CD14-positive monocyte (primary cell): ENCODE measurements at regions not wholly inside any gene's neighbourhood (a gene's known extent, or its start where the extent isn't known, plus 50 kb on each side); places are given as distances from the start of the nearest gene placed in this dataset.

Experiments used
- DNase-seq, 3 donors: peaks; one replicate each; pipeline ENCODE4 v3.0.0-alpha.2; 2011 to 2022
- H2AFZ ChIP-seq: 2 replicates; pipeline ENCODE4 v1.6.0; 2012; ENCODE audit warnings: mild to moderate bottlenecking, low read depth, low read length, inconsistent platforms; ENCODE audit not compliant: insufficient read depth, poor library complexity, severe bottlenecking
- H3K27ac ChIP-seq, 2 donors: 1 replicate in 1 of 2; 2 replicates in 1 of 2; pipeline ENCODE4 v1.5.1; 2012 to 2013; ENCODE audit warnings: low read length in 2 of 2, control low read depth in 1 of 2, inconsistent platforms in 1 of 2, low read depth in 1 of 2, mild to moderate bottlenecking in 1 of 2
- H3K27me3 ChIP-seq, 2 donors: one replicate each; pipeline versions ENCODE4 v1.6.0 to v1.6.1; 2011 to 2013; ENCODE audit warnings: low read length in 2 of 2; ENCODE audit not compliant: control insufficient read depth in 2 of 2, insufficient read depth in 2 of 2
- H3K36me3 ChIP-seq, 2 donors: replicated peaks in 1 of 2; 1 replicate in 1 of 2; 2 replicates in 1 of 2; pipeline versions ENCODE4 v1.5.1 to v1.6.1; 2012 to 2013; ENCODE audit warnings: low read length in 2 of 2, control low read depth in 1 of 2, inconsistent platforms in 1 of 2, mild to moderate bottlenecking in 1 of 2; ENCODE audit not compliant: insufficient read depth in 2 of 2, control insufficient read depth in 1 of 2
- H3K4me1 ChIP-seq, 2 donors: 1 replicate in 1 of 2; 2 replicates in 1 of 2; pipeline versions ENCODE4 v1.5.1 to v1.6.1; 2012 to 2013; ENCODE audit warnings: low read length in 2 of 2, control low read depth in 1 of 2, inconsistent platforms in 1 of 2, mild to moderate bottlenecking in 1 of 2, moderate library complexity in 1 of 2; ENCODE audit not compliant: insufficient read depth in 2 of 2, control insufficient read depth in 1 of 2
- H3K4me2 ChIP-seq: replicated peaks from 2 replicates; pipeline ENCODE3; 2012; ENCODE audit warnings: low read length, moderate library complexity, mild to moderate bottlenecking; ENCODE audit not compliant: poor library complexity, severe bottlenecking; ENCODE audit errors: extremely low read depth
- H3K4me3 ChIP-seq, 3 experiments: fragments of 200-600 bp in 1 of 3; sonication (generic) in 1 of 3; replicated peaks in 1 of 3; 1 replicate in 2 of 3; 2 replicates in 1 of 3; pipeline ENCODE4 v1.5.1; 2011 to 2013; ENCODE audit warnings: low read length in 3 of 3, mild to moderate bottlenecking in 3 of 3, control low read depth in 2 of 3, low read depth in 2 of 3, inconsistent platforms in 1 of 3, moderate library complexity in 1 of 3
- H3K79me2 ChIP-seq: 2 replicates; pipeline ENCODE4 v1.6.0; 2012; ENCODE audit warnings: mild to moderate bottlenecking, control low read depth, inconsistent platforms, low read length, moderate library complexity; ENCODE audit not compliant: insufficient read depth
- H3K9ac ChIP-seq: 2 replicates; pipeline ENCODE4 v1.6.0; 2017; ENCODE audit warnings: low read length, mild to moderate bottlenecking; ENCODE audit not compliant: insufficient read depth, poor library complexity, severe bottlenecking
- H3K9me3 ChIP-seq, 2 donors: replicated peaks in 1 of 2; 1 replicate in 1 of 2; 2 replicates in 1 of 2; pipeline versions ENCODE4 v1.5.1 to v1.6.1; 2012 to 2013; ENCODE audit warnings: low read length in 2 of 2, control low read depth in 1 of 2; ENCODE audit not compliant: control insufficient read depth in 1 of 2, insufficient read depth in 1 of 2
- H4K20me1 ChIP-seq: 2 replicates; pipeline ENCODE4 v1.6.0; 2012; ENCODE audit warnings: mild to moderate bottlenecking, low read length, control low read depth, moderate library complexity; ENCODE audit not compliant: insufficient read depth
- H3K27ac Mint-ChIP-seq, 7 donors: one replicate each; pipeline ENCODE4 v1.8.0; 2020; ENCODE audit warnings: mild to moderate bottlenecking in 7 of 7, mixed read lengths in 7 of 7, moderate library complexity in 6 of 7, inconsistent platforms in 2 of 7
- H3K27me3 Mint-ChIP-seq, 3 donors: one replicate each; pipeline ENCODE4 v1.8.0; 2021 to 2022; ENCODE audit warnings: low read depth in 3 of 3, mild to moderate bottlenecking in 3 of 3, mixed read lengths in 3 of 3, moderate library complexity in 3 of 3, inconsistent platforms in 1 of 3
- H3K36me3 Mint-ChIP-seq, 2 donors: one replicate each; pipeline ENCODE4 v1.8.0; 2020; ENCODE audit warnings: mixed read lengths in 2 of 2, inconsistent platforms in 1 of 2, mild to moderate bottlenecking in 1 of 2
- H3K4me1 Mint-ChIP-seq: one replicate; pipeline ENCODE4 v1.8.0; 2020; ENCODE audit warnings: mild to moderate bottlenecking, mixed read lengths
- H3K4me3 Mint-ChIP-seq, 2 donors: one replicate each; pipeline ENCODE4 v1.8.0; 2020; ENCODE audit warnings: mild to moderate bottlenecking in 2 of 2, mixed read lengths in 2 of 2, moderate library complexity in 1 of 2
- H3K9me3 Mint-ChIP-seq, 7 donors: one replicate each; pipeline ENCODE4 v1.8.0; 2020 to 2022; ENCODE audit warnings: mixed read lengths in 7 of 7, mild to moderate bottlenecking in 6 of 7, moderate library complexity in 6 of 7, inconsistent platforms in 2 of 7
- WGBS: methylation state at CpG from one replicate; pipeline ENCODE4 v1.1.5; 2013; ENCODE audit warnings: missing lambda C conversion rate; ENCODE audit not compliant: insufficient coverage; 5-methylcytosine and 5-hydroxymethylcytosine counted together
- intact Hi-C, 2 donors: fragments of 100-400 bp; cut with micrococcal nuclease; formaldehyde crosslinking; loops; one replicate each; pipeline versions ENCODE4 v1.15.0 to v1.15.1; 2023
- TF ChIP-seq, protein P1 (sequence below): fragments of 200-600 bp; IDR thresholded peaks from one replicate; pipeline ENCODE4 v1.8.0; 2022; ENCODE audit warnings: antibody characterized with exemption, mild to moderate bottlenecking

DNA sequence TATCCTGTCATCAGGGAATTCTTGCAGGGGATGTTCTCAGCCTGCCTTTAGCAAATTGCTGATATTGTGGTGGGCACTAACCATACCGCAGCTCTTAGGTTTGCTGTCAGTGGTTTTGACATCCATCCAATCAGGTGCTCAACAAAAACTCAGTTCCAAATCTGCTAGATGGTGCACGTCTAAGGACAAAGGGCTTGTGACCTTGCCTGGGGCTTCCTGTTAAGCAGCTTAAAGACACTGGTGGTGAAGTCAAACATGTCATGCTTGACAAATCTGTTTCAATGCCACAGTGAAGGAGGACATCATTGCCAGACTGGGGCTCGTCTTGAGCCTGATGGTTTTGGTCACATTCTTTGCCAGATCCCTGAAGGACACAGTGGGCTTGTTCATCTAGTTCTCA is 179.8 kb upstream of the NOX3 start:
- TF ChIP-seq, protein P1, sequence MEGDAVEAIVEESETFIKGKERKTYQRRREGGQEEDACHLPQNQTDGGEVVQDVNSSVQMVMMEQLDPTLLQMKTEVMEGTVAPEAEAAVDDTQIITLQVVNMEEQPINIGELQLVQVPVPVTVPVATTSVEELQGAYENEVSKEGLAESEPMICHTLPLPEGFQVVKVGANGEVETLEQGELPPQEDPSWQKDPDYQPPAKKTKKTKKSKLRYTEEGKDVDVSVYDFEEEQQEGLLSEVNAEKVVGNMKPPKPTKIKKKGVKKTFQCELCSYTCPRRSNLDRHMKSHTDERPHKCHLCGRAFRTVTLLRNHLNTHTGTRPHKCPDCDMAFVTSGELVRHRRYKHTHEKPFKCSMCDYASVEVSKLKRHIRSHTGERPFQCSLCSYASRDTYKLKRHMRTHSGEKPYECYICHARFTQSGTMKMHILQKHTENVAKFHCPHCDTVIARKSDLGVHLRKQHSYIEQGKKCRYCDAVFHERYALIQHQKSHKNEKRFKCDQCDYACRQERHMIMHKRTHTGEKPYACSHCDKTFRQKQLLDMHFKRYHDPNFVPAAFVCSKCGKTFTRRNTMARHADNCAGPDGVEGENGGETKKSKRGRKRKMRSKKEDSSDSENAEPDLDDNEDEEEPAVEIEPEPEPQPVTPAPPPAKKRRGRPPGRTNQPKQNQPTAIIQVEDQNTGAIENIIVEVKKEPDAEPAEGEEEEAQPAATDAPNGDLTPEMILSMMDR = no peak
- Mint-ChIP-seq H3K9me3 (peaks cover 5 to 27% (median 22%) of the 10 kb centered on the region in 7 donors), H3K27ac (no peak overlapping the region), H3K27me3 (peaks cover 0 to 2% (median 0%) of the 10 kb centered on the region in 3 donors), H3K36me3 (no peaks in the 10 kb centered on the region), H3K4me3 (no peak overlapping the region), H3K4me1 (no peaks in the 10 kb centered on the region)
- no peaks in the 10 kb centered on the region for H3K79me2 ChIP-seq
- no peaks in the 10 kb centered on the region for H3K36me3 ChIP-seq
- H3K4me3 ChIP-seq = no peak overlapping the region
- H3K9me3 ChIP-seq = peaks cover 6 to 26% of the 10 kb centered on the region in 2 donors
- H3K27me3 ChIP-seq = no peaks in the 10 kb centered on the region
- no peak overlapping the region for H3K27ac ChIP-seq
- intact Hi-C loops = no loop called here
- 97% methylated on average over 3 of the region's 3 CpGs for WGBS
- no peak overlapping the region for H3K9ac ChIP-seq
- no peak for DNase-seq
- no peak overlapping the region for H3K4me2 ChIP-seq
- H4K20me1 ChIP-seq = no peaks in the 10 kb centered on the region
- H3K4me1 ChIP-seq = no peaks in the 10 kb centered on the region
- H2AFZ ChIP-seq = no peak overlapping the region

DNA sequence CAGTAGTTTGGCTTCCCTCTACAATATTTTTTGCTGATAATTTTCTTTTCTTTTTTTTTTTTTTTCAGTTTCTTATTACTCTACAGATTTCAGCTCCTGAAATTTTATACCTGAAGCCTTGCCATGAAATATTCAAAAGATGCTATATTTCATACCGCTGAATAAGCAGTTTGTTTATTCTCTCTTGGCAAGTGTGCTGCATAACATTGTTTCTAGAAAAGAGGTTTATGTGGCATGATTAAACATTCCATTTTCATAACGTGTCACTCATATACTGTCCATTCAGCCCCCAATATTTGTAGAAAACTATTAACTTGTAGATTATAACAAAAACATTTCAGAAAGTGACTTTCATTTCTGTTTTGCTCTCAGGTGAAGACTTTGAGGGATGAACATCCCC is 174.4 kb upstream of the NOX3 start:
- intact Hi-C loops = no loop called here
- Histone ChIP-seq H3K4me1 (no peaks in the 10 kb centered on the region), H3K9ac (no peak overlapping the region), H3K4me2 (no peak overlapping the region), H3K4me3 (no peak overlapping the region), H3K27me3 (no peaks in the 10 kb centered on the region), H3K79me2 (no peaks in the 10 kb centered on the region), H4K20me1 (no peaks in the 10 kb centered on the region), H3K36me3 (no peaks in the 10 kb centered on the region), H3K9me3 (peaks cover 12 to 20% of the 10 kb centered on the region in 2 donors), H3K27ac (no peak overlapping the region), H2AFZ (no peak overlapping the region)
- no peak overlapping the region for H3K27ac Mint-ChIP-seq
- H3K9me3 Mint-ChIP-seq = peaks cover 15 to 36% (median 24%) of the 10 kb centered on the region in 7 donors
- no peaks in the 10 kb centered on the region for H3K4me1 Mint-ChIP-seq
- no peak for DNase-seq
- H3K36me3 Mint-ChIP-seq = no peaks in the 10 kb centered on the region
- WGBS = no CpG with 5 or more reads among the region's 2 CpGs
- TF ChIP-seq, protein P1 = no peak
- no peak overlapping the region for H3K4me3 Mint-ChIP-seq
- H3K27me3 Mint-ChIP-seq = no peaks in the 10 kb centered on the region
